ENCODE measurements at regions not wholly inside any gene's neighbourhood (a gene's known extent, or its start where the extent isn't known, plus 50 kb on each side); places are given as distances from the start of the nearest gene placed in this dataset.

DNA sequence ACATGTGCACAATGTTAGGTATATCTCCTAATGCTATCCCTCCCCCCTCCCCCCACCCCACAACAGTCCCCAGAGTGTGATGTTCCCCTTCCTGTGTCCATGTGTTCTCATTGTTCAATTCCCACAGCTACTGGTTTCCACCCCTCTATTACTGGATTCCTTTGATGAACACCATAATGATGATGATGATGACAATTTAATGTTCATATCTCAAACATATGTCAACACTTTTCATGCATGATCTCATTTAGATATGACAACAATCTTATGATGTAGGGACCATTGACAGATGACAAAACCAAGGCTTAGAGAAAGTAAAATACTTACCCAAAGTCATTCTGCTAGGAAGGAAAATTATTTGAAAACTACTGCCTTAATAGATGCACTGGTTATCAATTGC lies 97.6 kb downstream of the TMEM114 start (continued):
- TF ChIP-seq, protein P1, sequence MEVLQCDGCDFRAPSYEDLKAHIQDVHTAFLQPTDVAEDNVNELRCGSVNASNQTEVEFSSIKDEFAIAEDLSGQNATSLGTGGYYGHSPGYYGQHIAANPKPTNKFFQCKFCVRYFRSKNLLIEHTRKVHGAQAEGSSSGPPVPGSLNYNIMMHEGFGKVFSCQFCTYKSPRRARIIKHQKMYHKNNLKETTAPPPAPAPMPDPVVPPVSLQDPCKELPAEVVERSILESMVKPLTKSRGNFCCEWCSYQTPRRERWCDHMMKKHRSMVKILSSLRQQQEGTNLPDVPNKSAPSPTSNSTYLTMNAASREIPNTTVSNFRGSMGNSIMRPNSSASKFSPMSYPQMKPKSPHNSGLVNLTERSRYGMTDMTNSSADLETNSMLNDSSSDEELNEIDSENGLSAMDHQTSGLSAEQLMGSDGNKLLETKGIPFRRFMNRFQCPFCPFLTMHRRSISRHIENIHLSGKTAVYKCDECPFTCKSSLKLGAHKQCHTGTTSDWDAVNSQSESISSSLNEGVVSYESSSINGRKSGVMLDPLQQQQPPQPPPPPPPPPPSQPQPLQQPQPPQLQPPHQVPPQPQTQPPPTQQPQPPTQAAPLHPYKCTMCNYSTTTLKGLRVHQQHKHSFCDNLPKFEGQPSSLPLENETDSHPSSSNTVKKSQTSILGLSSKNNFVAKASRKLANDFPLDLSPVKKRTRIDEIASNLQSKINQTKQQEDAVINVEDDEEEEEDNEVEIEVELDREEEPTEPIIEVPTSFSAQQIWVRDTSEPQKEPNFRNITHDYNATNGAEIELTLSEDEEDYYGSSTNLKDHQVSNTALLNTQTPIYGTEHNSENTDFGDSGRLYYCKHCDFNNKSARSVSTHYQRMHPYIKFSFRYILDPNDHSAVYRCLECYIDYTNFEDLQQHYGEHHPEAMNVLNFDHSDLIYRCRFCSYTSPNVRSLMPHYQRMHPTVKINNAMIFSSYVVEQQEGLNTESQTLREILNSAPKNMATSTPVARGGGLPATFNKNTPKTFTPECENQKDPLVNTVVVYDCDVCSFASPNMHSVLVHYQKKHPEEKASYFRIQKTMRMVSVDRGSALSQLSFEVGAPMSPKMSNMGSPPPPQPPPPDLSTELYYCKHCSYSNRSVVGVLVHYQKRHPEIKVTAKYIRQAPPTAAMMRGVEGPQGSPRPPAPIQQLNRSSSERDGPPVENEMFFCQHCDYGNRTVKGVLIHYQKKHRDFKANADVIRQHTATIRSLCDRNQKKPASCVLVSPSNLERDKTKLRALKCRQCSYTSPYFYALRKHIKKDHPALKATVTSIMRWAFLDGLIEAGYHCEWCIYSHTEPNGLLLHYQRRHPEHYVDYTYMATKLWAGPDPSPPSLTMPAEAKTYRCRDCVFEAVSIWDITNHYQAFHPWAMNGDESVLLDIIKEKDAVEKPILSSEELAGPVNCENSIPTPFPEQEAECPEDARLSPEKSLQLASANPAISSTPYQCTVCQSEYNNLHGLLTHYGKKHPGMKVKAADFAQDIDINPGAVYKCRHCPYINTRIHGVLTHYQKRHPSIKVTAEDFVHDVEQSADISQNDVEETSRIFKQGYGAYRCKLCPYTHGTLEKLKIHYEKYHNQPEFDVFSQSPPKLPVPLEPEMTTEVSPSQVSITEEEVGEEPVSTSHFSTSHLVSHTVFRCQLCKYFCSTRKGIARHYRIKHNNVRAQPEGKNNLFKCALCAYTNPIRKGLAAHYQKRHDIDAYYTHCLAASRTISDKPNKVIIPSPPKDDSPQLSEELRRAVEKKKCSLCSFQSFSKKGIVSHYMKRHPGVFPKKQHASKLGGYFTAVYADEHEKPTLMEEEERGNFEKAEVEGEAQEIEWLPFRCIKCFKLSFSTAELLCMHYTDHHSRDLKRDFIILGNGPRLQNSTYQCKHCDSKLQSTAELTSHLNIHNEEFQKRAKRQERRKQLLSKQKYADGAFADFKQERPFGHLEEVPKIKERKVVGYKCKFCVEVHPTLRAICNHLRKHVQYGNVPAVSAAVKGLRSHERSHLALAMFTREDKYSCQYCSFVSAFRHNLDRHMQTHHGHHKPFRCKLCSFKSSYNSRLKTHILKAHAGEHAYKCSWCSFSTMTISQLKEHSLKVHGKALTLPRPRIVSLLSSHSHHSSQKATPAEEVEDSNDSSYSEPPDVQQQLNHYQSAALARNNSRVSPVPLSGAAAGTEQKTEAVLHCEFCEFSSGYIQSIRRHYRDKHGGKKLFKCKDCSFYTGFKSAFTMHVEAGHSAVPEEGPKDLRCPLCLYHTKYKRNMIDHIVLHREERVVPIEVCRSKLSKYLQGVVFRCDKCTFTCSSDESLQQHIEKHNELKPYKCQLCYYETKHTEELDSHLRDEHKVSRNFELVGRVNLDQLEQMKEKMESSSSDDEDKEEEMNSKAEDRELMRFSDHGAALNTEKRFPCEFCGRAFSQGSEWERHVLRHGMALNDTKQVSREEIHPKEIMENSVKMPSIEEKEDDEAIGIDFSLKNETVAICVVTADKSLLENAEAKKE (CRISPR knock-in tag; IDR thresholded peaks at IDR 0.05): no peak
- TF ChIP-seq JUNB (IDR thresholded peaks at IDR 0.05; ENCODE audit: unreplicated experiment) (no peak), ZNF331 (CRISPR knock-in tag; IDR thresholded peaks at IDR 0.05; ENCODE audit: low read depth) (no peak), POLR2AphosphoS5 (IDR thresholded peaks at IDR 0.05; ENCODE audit: low read depth) (no peak), ZNF114 (CRISPR knock-in tag; IDR thresholded peaks at IDR 0.05) (no peak)
- TF ChIP-seq, protein P2, sequence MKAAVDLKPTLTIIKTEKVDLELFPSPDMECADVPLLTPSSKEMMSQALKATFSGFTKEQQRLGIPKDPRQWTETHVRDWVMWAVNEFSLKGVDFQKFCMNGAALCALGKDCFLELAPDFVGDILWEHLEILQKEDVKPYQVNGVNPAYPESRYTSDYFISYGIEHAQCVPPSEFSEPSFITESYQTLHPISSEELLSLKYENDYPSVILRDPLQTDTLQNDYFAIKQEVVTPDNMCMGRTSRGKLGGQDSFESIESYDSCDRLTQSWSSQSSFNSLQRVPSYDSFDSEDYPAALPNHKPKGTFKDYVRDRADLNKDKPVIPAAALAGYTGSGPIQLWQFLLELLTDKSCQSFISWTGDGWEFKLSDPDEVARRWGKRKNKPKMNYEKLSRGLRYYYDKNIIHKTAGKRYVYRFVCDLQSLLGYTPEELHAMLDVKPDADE (IDR thresholded peaks at IDR 0.05): no peak

DNA sequence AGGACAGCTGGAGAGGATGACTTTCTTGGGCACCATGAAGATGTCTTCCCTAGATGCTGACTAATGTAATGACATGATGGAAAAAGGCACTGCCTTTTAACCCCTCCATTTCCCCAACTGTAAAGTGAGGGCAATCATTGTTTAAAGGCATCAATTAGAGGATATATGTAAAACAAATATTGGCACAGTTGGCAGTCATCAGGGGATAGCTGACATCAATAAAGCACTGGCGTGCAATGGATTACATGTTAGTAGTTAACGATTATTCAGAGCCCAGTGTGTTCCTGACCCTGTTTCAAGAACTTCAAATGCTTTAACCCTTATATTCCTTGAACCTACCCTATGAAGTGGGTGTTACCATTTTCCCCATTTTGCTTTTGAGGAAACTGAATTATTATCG lies 100.7 kb downstream of the TMEM114 start:
- H3K9me3 Mint-ChIP-seq: no peaks in the 10 kb centered on the region
- no peaks in the 10 kb centered on the region for H3K79me2 ChIP-seq (replicated peaks; ENCODE audit: insufficient read depth)
- no peak overlapping the region for H3K4me2 ChIP-seq
- ATAC-seq (no peak), DNase-seq (ENCODE audit: low spot score) (no peak)
- H3K4me1 Mint-ChIP-seq: peaks cover 7% of the 10 kb centered on the region
- H3K36me3 ChIP-seq (ENCODE audit: insufficient read depth): no peaks in the 10 kb centered on the region
- H3K27me3 Mint-ChIP-seq (ENCODE audit: insufficient read depth, low read depth, poor library complexity): no peaks in the 10 kb centered on the region
- H3K4me3 ChIP-seq: no peak overlapping the region
- no peaks in the 10 kb centered on the region for H3K27me3 ChIP-seq (ENCODE audit: insufficient read depth)
- no peak overlapping the region for H3K27ac Mint-ChIP-seq
- no peak overlapping the region for H2AFZ ChIP-seq
- H4K20me1 ChIP-seq (replicated peaks; ENCODE audit: insufficient read depth): no peaks in the 10 kb centered on the region
- H3K4me3 Mint-ChIP-seq: no peak overlapping the region
- no peaks in the 10 kb centered on the region for H3F3A ChIP-seq (replicated peaks; ENCODE audit: low read depth)
- 0 out of 2 replicates have a peak, but pooled peaks cover 5% of the 10 kb centered on the region for H3K4me1 ChIP-seq (ENCODE audit: insufficient read depth)
- H3K27ac ChIP-seq (ENCODE audit: low read depth): no peak overlapping the region
- H3K36me3 Mint-ChIP-seq (ENCODE audit: low read depth): no peaks in the 10 kb centered on the region
- no peaks in the 10 kb centered on the region for H3K9me2 ChIP-seq (ENCODE audit: insufficient read depth)
- TF ChIP-seq EZH2 (IDR thresholded peaks at IDR 0.05; ENCODE audit: low read depth, unreplicated experiment): no peak
- no peak for TF ChIP-seq POLR2AphosphoS5 (IDR thresholded peaks at IDR 0.05; ENCODE audit: low read depth)
- TF ChIP-seq, protein P3, sequence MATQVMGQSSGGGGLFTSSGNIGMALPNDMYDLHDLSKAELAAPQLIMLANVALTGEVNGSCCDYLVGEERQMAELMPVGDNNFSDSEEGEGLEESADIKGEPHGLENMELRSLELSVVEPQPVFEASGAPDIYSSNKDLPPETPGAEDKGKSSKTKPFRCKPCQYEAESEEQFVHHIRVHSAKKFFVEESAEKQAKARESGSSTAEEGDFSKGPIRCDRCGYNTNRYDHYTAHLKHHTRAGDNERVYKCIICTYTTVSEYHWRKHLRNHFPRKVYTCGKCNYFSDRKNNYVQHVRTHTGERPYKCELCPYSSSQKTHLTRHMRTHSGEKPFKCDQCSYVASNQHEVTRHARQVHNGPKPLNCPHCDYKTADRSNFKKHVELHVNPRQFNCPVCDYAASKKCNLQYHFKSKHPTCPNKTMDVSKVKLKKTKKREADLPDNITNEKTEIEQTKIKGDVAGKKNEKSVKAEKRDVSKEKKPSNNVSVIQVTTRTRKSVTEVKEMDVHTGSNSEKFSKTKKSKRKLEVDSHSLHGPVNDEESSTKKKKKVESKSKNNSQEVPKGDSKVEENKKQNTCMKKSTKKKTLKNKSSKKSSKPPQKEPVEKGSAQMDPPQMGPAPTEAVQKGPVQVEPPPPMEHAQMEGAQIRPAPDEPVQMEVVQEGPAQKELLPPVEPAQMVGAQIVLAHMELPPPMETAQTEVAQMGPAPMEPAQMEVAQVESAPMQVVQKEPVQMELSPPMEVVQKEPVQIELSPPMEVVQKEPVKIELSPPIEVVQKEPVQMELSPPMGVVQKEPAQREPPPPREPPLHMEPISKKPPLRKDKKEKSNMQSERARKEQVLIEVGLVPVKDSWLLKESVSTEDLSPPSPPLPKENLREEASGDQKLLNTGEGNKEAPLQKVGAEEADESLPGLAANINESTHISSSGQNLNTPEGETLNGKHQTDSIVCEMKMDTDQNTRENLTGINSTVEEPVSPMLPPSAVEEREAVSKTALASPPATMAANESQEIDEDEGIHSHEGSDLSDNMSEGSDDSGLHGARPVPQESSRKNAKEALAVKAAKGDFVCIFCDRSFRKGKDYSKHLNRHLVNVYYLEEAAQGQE (IDR thresholded peaks at IDR 0.05; ENCODE audit: unreplicated experiment): no peak
- no peak for TF ChIP-seq CREB1 (CRISPR knock-in tag; IDR thresholded peaks at IDR 0.05; ENCODE audit: low read depth)
- TF ChIP-seq ZNF331 (CRISPR knock-in tag; IDR thresholded peaks at IDR 0.05; ENCODE audit: low read depth): no peak
- no peak for TF ChIP-seq NANOG (IDR thresholded peaks at IDR 0.05; ENCODE audit: borderline replicate concordance)
- TF ChIP-seq JUNB (IDR thresholded peaks at IDR 0.05; ENCODE audit: unreplicated experiment): no peak
- TF ChIP-seq, protein P4, sequence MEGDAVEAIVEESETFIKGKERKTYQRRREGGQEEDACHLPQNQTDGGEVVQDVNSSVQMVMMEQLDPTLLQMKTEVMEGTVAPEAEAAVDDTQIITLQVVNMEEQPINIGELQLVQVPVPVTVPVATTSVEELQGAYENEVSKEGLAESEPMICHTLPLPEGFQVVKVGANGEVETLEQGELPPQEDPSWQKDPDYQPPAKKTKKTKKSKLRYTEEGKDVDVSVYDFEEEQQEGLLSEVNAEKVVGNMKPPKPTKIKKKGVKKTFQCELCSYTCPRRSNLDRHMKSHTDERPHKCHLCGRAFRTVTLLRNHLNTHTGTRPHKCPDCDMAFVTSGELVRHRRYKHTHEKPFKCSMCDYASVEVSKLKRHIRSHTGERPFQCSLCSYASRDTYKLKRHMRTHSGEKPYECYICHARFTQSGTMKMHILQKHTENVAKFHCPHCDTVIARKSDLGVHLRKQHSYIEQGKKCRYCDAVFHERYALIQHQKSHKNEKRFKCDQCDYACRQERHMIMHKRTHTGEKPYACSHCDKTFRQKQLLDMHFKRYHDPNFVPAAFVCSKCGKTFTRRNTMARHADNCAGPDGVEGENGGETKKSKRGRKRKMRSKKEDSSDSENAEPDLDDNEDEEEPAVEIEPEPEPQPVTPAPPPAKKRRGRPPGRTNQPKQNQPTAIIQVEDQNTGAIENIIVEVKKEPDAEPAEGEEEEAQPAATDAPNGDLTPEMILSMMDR (conservative IDR thresholded peaks at IDR 0.05; ENCODE audit: low read depth in 2 of 2): no peak
- TF ChIP-seq EZH2phosphoT487 (IDR thresholded peaks at IDR 0.05; ENCODE audit: unreplicated experiment): no peak

Data from GM23338 (cell line).